C4-2B (cell line): ENCODE measurements at regions not wholly inside any gene's neighbourhood (a gene's known extent, or its start where the extent isn't known, plus 50 kb on each side); places are given as distances from the start of the nearest gene placed in this dataset.

Experiments used
- H3K27ac ChIP-seq: fragments of 450-650 bp; 2 replicates; pipeline ENCODE4 v1.5.1; 2017
- ZFX ChIP-seq: fragments of 450-650 bp; IDR thresholded peaks from 2 replicates; pipeline ENCODE4 v1.6.1; 2017
- TF ChIP-seq, protein P1 (sequence below): fragments of 450-650 bp; conservative IDR thresholded peaks from 2 replicates; pipeline ENCODE4 v1.5.1; 2017; ENCODE audit warnings: mild to moderate bottlenecking

DNA sequence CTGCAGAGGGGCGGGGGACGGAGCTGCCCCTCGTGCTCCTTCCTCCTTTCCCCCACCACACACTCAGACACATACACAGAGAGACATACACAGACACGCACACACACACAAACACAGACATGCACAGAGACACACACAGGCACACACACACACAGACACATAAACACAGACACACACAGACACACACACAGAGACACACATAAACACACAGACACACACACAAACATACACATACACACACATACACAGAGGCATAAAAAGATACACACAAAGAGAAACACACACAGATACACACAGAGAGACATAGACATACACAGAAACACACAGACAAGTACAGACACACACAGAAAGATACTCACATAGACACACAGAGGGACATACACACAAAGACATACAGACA lies 136.0 kb downstream of the UQCRFS1 start:
- TF ChIP-seq, protein P1, sequence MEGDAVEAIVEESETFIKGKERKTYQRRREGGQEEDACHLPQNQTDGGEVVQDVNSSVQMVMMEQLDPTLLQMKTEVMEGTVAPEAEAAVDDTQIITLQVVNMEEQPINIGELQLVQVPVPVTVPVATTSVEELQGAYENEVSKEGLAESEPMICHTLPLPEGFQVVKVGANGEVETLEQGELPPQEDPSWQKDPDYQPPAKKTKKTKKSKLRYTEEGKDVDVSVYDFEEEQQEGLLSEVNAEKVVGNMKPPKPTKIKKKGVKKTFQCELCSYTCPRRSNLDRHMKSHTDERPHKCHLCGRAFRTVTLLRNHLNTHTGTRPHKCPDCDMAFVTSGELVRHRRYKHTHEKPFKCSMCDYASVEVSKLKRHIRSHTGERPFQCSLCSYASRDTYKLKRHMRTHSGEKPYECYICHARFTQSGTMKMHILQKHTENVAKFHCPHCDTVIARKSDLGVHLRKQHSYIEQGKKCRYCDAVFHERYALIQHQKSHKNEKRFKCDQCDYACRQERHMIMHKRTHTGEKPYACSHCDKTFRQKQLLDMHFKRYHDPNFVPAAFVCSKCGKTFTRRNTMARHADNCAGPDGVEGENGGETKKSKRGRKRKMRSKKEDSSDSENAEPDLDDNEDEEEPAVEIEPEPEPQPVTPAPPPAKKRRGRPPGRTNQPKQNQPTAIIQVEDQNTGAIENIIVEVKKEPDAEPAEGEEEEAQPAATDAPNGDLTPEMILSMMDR: no peak
- no peak for TF ChIP-seq ZFX
- no peak overlapping the region for H3K27ac ChIP-seq

DNA sequence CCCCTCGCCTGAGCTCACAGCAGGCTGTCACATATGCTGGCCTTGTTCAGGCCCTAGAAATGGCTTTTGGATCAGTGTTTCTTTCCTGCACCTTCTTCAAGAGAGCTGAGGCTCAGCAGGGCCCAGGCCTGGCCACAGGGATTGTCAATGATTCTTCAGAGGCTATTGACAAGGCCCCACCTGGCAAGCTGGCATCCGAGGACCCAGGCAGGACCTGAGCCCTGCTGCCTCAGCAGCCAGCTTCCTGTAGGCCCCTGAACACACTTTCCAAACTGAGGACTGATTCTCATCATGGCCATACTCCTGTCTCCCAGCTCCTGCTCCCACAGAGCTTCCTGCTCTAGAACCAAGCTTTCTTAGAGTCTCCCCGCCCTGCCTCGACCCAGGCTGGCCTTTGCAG lies 136.8 kb downstream of the UQCRFS1 start:
- TF ChIP-seq ZFX: no peak
- TF ChIP-seq, protein P1: no peak
- no peak overlapping the region for H3K27ac ChIP-seq

DNA sequence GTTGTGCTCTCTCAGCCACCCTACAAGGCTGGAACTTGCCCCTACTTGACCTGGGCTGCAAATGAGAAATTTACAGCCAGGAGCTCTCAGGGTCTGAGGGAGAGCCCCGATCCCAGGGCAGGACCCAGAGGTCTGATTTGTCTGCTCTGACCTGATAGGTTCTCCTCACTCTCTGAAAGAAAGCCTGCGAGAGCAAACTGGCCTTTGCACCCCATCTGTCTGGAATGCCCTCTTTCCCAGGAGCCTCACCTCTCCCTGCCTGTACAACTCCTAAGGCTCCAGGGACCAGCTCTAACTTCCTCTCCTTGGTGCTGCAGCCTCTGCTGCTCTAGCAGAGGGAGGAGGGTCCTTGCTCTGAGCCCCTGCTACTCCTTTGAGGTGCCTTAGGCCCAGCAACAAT lies 137.8 kb downstream of the UQCRFS1 start:
- H3K27ac ChIP-seq: no peak overlapping the region
- TF ChIP-seq, protein P1: no peak
- TF ChIP-seq ZFX: no peak

DNA sequence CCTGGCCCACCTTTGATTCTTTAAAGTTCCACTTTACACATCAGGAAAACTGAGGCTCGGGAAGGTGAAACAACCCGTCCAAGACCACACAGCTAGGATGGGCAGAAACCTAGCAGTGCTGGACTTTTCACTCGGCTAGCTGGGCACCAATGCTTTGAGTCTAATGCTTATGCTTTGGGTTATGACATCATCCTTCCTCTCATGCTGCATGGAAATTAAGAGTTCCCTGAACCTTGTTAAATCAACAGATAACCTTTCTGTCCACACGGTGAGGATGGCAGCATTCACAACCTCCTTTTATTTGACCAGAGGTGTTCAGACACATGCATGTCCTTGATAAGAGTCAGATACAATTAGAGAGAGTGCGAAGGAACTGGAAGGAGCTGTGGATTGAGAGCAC lies 138.4 kb downstream of the UQCRFS1 start:
- no peak overlapping the region for H3K27ac ChIP-seq
- TF ChIP-seq ZFX: no peak
- TF ChIP-seq, protein P1: no peak

DNA sequence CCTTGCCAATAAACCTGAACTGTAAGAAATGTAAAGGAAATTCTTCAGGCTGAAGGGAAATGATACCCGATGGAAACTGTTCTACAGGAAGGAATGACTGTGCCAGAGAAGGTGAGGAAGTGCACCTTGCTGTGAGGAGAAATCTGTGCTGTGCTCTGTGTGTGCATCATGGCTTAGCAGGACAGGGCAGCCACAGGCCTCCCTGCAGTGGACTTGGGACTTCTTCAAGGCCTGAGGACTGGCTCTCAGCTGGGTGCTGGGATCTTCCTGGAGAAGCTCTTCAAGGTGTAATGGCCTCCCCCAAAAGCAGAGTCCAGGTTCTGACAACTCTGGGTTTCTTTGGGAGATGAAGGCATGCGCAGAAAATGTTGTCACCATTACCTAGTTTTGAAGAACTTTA lies 145.1 kb downstream of the UQCRFS1 start:
- no peak overlapping the region for H3K27ac ChIP-seq
- TF ChIP-seq, protein P1: no peak
- TF ChIP-seq ZFX: no peak

DNA sequence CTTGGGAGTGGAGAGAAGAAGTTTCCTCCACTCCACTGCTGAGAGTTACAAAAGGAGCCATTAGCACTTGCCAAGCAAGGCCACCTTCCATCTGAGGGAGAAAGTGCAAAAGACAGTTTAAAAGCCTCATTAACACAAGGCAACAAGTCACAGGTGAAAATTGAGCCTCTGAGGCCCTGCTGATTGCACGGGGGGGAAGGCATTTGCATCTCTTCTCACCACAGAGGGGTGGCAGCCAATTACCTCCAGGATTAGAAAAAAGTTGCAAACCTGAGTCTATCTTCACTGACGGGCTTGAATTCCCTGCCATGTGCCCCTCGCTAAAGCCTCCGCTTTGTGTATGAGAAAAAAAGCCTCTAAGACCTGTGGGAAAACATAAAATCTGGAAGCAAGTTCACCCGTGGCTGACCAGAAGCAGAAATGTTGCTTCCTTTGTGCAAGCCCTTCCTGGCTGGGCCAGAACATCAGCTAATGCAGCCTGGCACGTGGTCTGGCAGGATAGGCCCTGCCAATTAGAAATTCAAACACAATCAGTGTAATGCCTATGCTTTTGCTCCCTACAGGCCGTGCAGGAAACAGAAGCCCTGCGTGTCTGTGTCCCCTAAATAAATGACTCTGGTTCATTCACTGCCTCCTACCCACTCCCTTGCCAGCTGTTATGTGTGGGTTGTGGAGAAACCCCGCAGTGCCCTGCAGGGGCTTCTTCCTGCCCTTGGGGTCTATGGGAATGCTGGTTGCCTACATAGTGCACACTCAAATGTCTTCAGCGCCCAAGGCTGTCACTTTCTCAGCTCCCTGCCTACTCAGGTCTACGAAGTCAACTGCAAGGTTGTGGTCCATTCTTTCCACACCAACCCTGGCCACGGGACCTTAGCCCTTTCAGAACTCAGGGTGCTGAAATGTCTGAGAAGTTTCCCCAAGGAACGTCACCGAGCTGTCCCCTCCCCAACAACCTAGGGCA lies 150.2 kb downstream of the UQCRFS1 start:
- H3K27ac ChIP-seq: no peak overlapping the region

DNA sequence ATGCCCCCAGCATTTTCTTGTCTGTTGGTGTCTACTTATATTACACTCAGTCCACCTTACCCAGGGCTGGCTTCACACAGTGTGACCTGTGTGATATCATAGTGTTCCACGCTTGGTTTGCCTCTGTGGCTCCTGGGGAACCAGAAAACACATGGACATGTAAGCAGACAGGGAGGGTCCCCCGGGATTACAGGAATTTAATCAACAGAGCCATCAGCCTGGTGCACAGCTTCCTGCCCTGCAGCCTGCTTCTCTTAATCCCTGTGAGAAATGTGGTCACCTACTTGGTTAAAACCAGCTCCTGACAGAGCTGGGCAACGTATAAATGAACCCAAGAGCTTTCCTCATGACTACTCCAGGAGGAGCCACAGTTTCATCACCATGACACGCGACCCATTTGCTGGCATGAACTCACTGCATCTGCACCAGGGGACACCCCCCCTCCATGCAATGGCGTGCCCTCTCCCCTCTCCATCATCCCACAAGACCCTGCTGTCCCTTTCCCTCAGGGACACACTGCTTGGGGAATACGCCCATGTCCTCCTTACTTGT lies 152.1 kb downstream of the UQCRFS1 start:
- H3K27ac ChIP-seq: no peak overlapping the region
- no peak for TF ChIP-seq ZFX
- TF ChIP-seq, protein P1: no peak

More for the DNA sequence above, 150.2 kb downstream of the UQCRFS1 start:
- no peak for TF ChIP-seq ZFX
- TF ChIP-seq, protein P1: no peak
